HG02852 (cell line): ENCODE measurements at regions not wholly inside any gene's neighbourhood (a gene's known extent, or its start where the extent isn't known, plus 50 kb on each side); places are given as distances from the start of the nearest gene placed in this dataset.
"Not testable (repeated sequence)": the region's sequence is repeated elsewhere in the genome, so short reads cannot be mapped to it uniquely, and the experiment has no call there.

Source experiments
- ATAC-seq: cut with Tn5 transposase; IDR thresholded peaks from one replicate; pipeline ENCODE4 v1.9.1; 2021; ENCODE audit warnings: mild to moderate bottlenecking, moderate library complexity; ENCODE audit not compliant: unreplicated experiment

GRCh38 chr4:67412153-67412712 is 133.1 kb downstream of the CENPC start:
- ATAC-seq: not testable (repeated sequence)

GRCh38 chr4:67403342-67403741 is 142.0 kb downstream of the CENPC start:
- ATAC-seq: no peak

DNA sequence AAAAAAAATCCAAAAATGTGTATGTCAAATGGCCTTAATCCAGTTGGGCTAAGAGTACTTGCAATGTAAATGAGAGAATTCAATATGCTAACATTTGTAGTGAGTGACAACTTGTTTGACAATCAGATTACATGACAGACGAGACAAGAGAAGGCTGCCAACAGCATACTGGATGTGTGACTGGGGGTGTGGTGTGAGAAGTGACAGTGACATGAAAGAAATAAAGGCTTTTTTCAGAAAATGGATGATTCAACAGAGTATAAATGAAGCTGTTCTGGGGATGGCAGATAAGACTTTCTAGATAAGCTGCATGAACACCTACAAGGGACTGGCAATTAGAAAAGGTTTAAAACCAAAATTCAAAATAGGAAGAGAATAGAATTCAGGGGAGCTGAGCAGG is 143.4 kb downstream of the CENPC start:
- ATAC-seq: no peak

GRCh38 chr4:67397931-67398330 is 147.4 kb downstream of the CENPC start:
- no peak for ATAC-seq

DNA sequence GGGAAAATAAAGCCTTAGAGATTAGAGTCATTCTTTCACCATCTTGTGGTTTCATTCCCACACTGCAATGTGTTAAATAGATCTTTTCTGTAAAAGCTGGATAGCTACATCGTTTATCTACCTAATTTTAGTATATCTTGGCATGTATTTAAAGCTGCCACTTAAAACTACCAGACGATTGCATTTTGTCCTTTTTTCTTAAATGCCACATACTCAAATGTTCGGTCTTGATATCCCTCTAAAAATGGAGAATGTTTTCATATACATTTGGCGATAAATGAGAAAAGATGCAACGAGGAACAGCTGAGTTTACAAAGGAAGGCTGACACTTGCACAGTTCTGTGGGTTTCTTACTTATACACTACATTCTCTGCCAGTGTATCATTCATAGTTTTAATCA is 148.3 kb downstream of the CENPC start:
- no peak for ATAC-seq

- ATAC-seq: no peak
Observed at GRCh38 chr4:67396008-67396407, 149.3 kb downstream of the CENPC start.

GRCh38 chr4:67394879-67395278 is 150.4 kb downstream of the CENPC start:
- ATAC-seq: no peak

GRCh38 chr4:67393699-67394281 is 151.5 kb downstream of the CENPC start:
- no peak for ATAC-seq

DNA sequence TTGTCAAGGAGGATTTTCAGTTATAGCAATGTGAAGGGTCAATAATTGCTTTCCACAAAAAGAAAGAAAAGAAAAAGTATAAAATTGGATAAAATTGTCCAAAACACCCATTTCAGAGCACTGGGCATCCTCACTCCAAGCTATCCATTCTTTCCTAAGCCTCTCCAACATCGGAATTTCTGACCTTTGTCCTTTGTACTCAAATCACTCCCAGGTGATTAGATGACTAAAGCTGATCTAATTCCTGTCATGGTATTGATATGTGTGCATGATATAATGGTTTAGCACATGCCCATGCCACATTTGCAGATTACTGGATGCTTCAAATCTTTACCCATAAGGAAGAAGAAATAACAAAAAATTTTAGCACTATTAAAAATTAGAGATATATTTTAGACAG is 152.3 kb downstream of the CENPC start:
- no peak for ATAC-seq

- not testable (repeated sequence) for ATAC-seq
Observed at GRCh38 chr4:67381406-67381804, 163.9 kb downstream of the CENPC start.

GRCh38 chr4:67380702-67381405 is 164.4 kb downstream of the CENPC start:
- ATAC-seq: not testable (repeated sequence)

- ATAC-seq: no peak
Observed at GRCh38 chr4:67380154-67380553, 165.1 kb downstream of the CENPC start.

DNA sequence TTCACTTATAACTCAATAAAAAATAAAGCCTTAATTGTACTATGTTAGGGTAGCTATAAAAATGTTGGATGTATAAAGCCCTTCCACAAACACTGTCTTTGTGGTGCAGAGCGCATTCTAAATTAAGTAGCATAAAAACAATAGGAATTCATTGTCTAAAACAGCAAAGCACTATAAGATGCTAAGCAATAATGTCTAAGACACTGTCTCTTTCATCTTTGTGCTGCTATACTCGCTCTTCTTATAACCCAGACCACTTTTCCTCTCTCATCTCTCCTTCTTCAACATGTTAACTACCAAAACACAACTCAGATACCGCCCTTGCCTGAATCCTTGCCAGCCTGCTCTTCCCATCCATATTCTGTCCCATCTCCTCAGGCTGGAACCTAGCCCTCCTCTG is 170.0 kb downstream of the CENPC start:
- ATAC-seq: no peak

GRCh38 chr4:67371615-67372014 is 173.7 kb downstream of the CENPC start:
- ATAC-seq: no peak

- ATAC-seq: no peak
Observed at GRCh38 chr4:67366311-67366861, 178.9 kb downstream of the CENPC start.

- no peak for ATAC-seq
Observed at GRCh38 chr4:67365661-67366245, 179.6 kb downstream of the CENPC start.

GRCh38 chr4:67355806-67356205 is 189.5 kb downstream of the CENPC start:
- no peak for ATAC-seq

- no peak for ATAC-seq
Observed at GRCh38 chr4:67346654-67347053, 198.6 kb downstream of the CENPC start.

- no peak for ATAC-seq
Observed at GRCh38 chr4:67344594-67345380, 200.5 kb downstream of the CENPC start.

GRCh38 chr4:67343199-67343598 is 202.1 kb downstream of the CENPC start:
- ATAC-seq: no peak

DNA sequence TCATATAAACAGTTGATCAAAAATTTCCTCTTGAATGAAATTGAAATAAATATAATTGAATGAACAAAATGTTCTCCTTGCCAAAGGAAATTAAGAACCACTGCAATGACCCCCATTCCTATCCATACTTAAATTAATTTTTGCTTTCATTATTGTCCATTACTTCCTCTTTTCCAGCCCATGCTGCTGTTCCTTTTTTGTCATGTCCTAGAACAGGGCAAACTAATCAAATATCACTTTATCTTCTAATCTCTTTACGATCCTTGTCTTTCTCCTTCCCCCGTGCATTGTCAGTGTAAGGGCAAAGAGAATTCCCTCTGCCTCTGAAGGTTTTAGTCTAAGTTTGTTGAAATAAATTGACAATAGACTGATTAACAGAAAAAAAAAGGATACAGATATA is 203.0 kb downstream of the CENPC start:
- ATAC-seq: no peak
